Liver (tissue), 3 donors: ENCODE measurements at regions not wholly inside any gene's neighbourhood (a gene's known extent, or its start where the extent isn't known, plus 50 kb on each side); places are given as distances from the start of the nearest gene placed in this dataset.

Experiments used
- EGR1 ChIP-seq, 2 donors: IDR thresholded peaks; 2 replicates each; pipeline ENCODE4 v1.6.1; 2016 to 2018; ENCODE audit warnings: antibody characterized with exemption in 2 of 2, low read depth in 2 of 2
- GABPA ChIP-seq, 2 donors: IDR thresholded peaks in 1 of 2; conservative IDR thresholded peaks in 1 of 2; 2 replicates each; pipeline ENCODE4 v1.6.1; 2016; ENCODE audit warnings: antibody characterized with exemption in 2 of 2, mild to moderate bottlenecking in 1 of 2, moderate library complexity in 1 of 2
- HNF4A ChIP-seq, 2 donors: conservative IDR thresholded peaks; 2 replicates each; pipeline ENCODE4 v1.6.1; 2016; ENCODE audit warnings: antibody characterized with exemption in 2 of 2, mild to moderate bottlenecking in 2 of 2
- JUND ChIP-seq, 2 donors: IDR thresholded peaks; 2 replicates each; pipeline ENCODE4 v1.6.1; 2016; ENCODE audit warnings: antibody characterized with exemption in 2 of 2
- NR2F2 ChIP-seq: IDR thresholded peaks from 2 replicates; pipeline ENCODE4 v1.6.1; 2016; ENCODE audit warnings: antibody characterized with exemption
- RAD21 ChIP-seq, 2 donors: IDR thresholded peaks; 2 replicates each; pipeline ENCODE4 v1.6.1; 2016; ENCODE audit warnings: antibody characterized with exemption in 2 of 2, mild to moderate bottlenecking in 2 of 2
- RXRA ChIP-seq, 2 donors: IDR thresholded peaks; 2 replicates each; pipeline ENCODE4 v1.6.1; 2017 to 2018; ENCODE audit warnings: antibody characterized with exemption in 2 of 2, mild to moderate bottlenecking in 1 of 2
- TAF1 ChIP-seq: conservative IDR thresholded peaks from 2 replicates; pipeline ENCODE4 v1.6.1; 2016; ENCODE audit warnings: antibody characterized with exemption, mild to moderate bottlenecking
- YY1 ChIP-seq: IDR thresholded peaks from 2 replicates; pipeline ENCODE4 v1.6.1; 2016; ENCODE audit warnings: antibody characterized with exemption, mild to moderate bottlenecking
- TF ChIP-seq, protein P1 (sequence below): fragments of 150-350 bp; IDR thresholded peaks from 2 replicates; pipeline ENCODE4 v1.5.1; 2017; ENCODE audit warnings: improper control_type of control experiment, low read depth, low read length; ENCODE audit not compliant: missing input control
- TF ChIP-seq, protein P2 (sequence below): IDR thresholded peaks from 2 replicates; pipeline ENCODE4 v1.6.1; 2016; ENCODE audit warnings: antibody characterized with exemption, mild to moderate bottlenecking
- TF ChIP-seq, protein P3 (sequence below): IDR thresholded peaks from 2 replicates; pipeline ENCODE4 v1.6.1; 2016; ENCODE audit warnings: antibody characterized with exemption
- TF ChIP-seq, protein P4 (sequence below): IDR thresholded peaks from 2 replicates; pipeline ENCODE4 v1.6.1; 2016; ENCODE audit warnings: antibody characterized with exemption
- TF ChIP-seq, protein P5 (sequence below): IDR thresholded peaks from 2 replicates; pipeline ENCODE4 v1.6.1; 2016; ENCODE audit warnings: antibody characterized with exemption
- donor health status: healthy.
- donor health status: healthy.

DNA sequence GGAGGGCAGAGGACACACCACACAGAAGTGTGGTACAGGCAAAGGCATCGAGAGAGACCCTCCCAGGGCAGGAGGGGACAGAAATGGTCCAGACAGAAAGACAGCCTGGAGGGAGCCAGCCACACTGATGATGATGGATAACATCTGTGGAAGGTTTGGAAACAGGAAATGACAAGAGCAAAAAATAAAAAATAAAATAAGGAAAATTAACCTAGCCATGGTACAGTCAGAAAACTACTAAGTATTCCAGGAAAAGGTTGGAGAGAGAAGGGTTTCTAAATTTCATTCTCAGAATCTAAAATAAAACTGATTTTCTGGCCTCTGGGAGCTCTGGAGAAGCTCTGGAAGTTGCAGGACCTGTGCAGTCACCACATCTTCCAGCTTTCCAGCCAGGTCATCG lies 115.2 kb upstream of the VSTM2B start:
- TF ChIP-seq TAF1 (no peak), JUND (IDR thresholded peaks at IDR 0.05) (no peak), HNF4A (conservative IDR thresholded peaks at IDR 0.05) (no peak), EGR1 (IDR thresholded peaks at IDR 0.05; ENCODE audit: low read depth in 2 of 2) (no peak), NR2F2 (no peak), RXRA (IDR thresholded peaks at IDR 0.05) (no peak), GABPA (IDR thresholded peaks at IDR 0.05 in 1 of 2, conservative IDR thresholded peaks at IDR 0.05 in 1 of 2) (no peak), RAD21 (IDR thresholded peaks at IDR 0.05) (no peak), YY1 (no peak)
- TF ChIP-seq, protein P1, sequence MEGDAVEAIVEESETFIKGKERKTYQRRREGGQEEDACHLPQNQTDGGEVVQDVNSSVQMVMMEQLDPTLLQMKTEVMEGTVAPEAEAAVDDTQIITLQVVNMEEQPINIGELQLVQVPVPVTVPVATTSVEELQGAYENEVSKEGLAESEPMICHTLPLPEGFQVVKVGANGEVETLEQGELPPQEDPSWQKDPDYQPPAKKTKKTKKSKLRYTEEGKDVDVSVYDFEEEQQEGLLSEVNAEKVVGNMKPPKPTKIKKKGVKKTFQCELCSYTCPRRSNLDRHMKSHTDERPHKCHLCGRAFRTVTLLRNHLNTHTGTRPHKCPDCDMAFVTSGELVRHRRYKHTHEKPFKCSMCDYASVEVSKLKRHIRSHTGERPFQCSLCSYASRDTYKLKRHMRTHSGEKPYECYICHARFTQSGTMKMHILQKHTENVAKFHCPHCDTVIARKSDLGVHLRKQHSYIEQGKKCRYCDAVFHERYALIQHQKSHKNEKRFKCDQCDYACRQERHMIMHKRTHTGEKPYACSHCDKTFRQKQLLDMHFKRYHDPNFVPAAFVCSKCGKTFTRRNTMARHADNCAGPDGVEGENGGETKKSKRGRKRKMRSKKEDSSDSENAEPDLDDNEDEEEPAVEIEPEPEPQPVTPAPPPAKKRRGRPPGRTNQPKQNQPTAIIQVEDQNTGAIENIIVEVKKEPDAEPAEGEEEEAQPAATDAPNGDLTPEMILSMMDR: no peak
- TF ChIP-seq, protein P2, sequence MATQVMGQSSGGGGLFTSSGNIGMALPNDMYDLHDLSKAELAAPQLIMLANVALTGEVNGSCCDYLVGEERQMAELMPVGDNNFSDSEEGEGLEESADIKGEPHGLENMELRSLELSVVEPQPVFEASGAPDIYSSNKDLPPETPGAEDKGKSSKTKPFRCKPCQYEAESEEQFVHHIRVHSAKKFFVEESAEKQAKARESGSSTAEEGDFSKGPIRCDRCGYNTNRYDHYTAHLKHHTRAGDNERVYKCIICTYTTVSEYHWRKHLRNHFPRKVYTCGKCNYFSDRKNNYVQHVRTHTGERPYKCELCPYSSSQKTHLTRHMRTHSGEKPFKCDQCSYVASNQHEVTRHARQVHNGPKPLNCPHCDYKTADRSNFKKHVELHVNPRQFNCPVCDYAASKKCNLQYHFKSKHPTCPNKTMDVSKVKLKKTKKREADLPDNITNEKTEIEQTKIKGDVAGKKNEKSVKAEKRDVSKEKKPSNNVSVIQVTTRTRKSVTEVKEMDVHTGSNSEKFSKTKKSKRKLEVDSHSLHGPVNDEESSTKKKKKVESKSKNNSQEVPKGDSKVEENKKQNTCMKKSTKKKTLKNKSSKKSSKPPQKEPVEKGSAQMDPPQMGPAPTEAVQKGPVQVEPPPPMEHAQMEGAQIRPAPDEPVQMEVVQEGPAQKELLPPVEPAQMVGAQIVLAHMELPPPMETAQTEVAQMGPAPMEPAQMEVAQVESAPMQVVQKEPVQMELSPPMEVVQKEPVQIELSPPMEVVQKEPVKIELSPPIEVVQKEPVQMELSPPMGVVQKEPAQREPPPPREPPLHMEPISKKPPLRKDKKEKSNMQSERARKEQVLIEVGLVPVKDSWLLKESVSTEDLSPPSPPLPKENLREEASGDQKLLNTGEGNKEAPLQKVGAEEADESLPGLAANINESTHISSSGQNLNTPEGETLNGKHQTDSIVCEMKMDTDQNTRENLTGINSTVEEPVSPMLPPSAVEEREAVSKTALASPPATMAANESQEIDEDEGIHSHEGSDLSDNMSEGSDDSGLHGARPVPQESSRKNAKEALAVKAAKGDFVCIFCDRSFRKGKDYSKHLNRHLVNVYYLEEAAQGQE: no peak
- TF ChIP-seq, protein P3, sequence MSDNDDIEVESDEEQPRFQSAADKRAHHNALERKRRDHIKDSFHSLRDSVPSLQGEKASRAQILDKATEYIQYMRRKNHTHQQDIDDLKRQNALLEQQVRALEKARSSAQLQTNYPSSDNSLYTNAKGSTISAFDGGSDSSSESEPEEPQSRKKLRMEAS: no peak
- TF ChIP-seq, protein P4, sequence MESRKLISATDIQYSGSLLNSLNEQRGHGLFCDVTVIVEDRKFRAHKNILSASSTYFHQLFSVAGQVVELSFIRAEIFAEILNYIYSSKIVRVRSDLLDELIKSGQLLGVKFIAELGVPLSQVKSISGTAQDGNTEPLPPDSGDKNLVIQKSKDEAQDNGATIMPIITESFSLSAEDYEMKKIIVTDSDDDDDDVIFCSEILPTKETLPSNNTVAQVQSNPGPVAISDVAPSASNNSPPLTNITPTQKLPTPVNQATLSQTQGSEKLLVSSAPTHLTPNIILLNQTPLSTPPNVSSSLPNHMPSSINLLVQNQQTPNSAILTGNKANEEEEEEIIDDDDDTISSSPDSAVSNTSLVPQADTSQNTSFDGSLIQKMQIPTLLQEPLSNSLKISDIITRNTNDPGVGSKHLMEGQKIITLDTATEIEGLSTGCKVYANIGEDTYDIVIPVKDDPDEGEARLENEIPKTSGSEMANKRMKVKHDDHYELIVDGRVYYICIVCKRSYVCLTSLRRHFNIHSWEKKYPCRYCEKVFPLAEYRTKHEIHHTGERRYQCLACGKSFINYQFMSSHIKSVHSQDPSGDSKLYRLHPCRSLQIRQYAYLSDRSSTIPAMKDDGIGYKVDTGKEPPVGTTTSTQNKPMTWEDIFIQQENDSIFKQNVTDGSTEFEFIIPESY: no peak
- TF ChIP-seq, protein P5, sequence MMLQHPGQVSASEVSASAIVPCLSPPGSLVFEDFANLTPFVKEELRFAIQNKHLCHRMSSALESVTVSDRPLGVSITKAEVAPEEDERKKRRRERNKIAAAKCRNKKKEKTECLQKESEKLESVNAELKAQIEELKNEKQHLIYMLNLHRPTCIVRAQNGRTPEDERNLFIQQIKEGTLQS: no peak
